ENCODE measurements at regions not wholly inside any gene's neighbourhood (a gene's known extent, or its start where the extent isn't known, plus 50 kb on each side); places are given as distances from the start of the nearest gene placed in this dataset.

DNA sequence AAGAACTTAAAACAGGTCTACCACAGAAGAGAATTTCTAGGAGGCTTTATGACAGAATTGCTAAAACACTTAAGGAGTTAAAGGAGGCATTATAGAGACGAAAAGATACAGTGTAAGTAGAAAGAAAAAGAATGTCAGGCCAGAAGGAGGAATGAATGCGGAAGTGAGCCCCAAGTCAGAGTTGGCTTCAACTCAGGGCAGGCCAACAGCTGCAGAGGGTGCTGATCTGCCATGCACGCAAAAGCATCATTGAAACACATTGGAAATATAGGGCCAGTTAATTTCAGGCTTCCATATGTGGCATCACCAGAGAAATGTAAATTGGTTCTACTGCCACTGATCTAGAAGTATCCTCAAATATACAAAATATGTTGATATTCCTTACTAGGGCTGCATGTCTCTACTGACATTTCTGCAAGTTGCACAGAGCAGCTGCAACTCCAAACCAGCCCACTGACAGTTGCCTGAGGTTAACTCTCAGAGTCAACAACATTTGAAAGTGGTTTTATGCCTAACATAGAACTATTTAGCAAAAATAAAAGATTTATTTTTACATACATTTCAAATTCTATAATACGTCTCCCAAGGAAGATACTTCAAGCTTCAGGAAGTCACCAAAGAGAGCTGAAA is 324.1 kb downstream of the C11orf87 start:
- Histone ChIP-seq H3K27ac (no peak overlapping the region), H3K36me3 (no peaks in the 10 kb centered on the region), H3K9me3 (no peaks in the 10 kb centered on the region), H3K4me3 (no peak overlapping the region), H3K27me3 (replicated peaks in 1 of 7) (no peaks in the 10 kb centered on the region), H3K4me1 (peaks cover 0 to 20% (median 5%) of the 10 kb centered on the region in 6 donors)
- WGBS, 5 donors = 81 to 91% (median 85%) methylated on average over 4 of the region's 4 CpGs
- DNase-seq = no peak
- TF ChIP-seq POLR2AphosphoS5 (IDR thresholded peaks at IDR 0.05) (no peak), POLR2A (IDR thresholded peaks at IDR 0.05) (no peak)
- TF ChIP-seq, protein P1, sequence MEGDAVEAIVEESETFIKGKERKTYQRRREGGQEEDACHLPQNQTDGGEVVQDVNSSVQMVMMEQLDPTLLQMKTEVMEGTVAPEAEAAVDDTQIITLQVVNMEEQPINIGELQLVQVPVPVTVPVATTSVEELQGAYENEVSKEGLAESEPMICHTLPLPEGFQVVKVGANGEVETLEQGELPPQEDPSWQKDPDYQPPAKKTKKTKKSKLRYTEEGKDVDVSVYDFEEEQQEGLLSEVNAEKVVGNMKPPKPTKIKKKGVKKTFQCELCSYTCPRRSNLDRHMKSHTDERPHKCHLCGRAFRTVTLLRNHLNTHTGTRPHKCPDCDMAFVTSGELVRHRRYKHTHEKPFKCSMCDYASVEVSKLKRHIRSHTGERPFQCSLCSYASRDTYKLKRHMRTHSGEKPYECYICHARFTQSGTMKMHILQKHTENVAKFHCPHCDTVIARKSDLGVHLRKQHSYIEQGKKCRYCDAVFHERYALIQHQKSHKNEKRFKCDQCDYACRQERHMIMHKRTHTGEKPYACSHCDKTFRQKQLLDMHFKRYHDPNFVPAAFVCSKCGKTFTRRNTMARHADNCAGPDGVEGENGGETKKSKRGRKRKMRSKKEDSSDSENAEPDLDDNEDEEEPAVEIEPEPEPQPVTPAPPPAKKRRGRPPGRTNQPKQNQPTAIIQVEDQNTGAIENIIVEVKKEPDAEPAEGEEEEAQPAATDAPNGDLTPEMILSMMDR (IDR thresholded peaks at IDR 0.05 in 8 of 11, conservative IDR thresholded peaks at IDR 0.05 in 3 of 11) = no peak
- intact Hi-C loops (cut with DNase I; ENCODE audit: low total_unique reads) = no loop called here

GRCh38 chr11:109747839-109748238 is 325.8 kb downstream of the C11orf87 start:
- 50 to 70% (median 59%) methylated on average over 7 of the region's 7 CpGs for WGBS, 5 donors
- no peak for TF ChIP-seq POLR2A (IDR thresholded peaks at IDR 0.05)
- no peak for TF ChIP-seq POLR2AphosphoS5 (IDR thresholded peaks at IDR 0.05)
- TF ChIP-seq, protein P1 (IDR thresholded peaks at IDR 0.05 in 8 of 11, conservative IDR thresholded peaks at IDR 0.05 in 3 of 11) = no peak
- no peaks in the 10 kb centered on the region for H3K9me3 ChIP-seq
- DNase-seq = no peak
- no peak overlapping the region for H3K4me3 ChIP-seq
- H3K27me3 ChIP-seq (replicated peaks in 1 of 7) = no peaks in the 10 kb centered on the region
- intact Hi-C loops (cut with DNase I; ENCODE audit: low total_unique reads) = no loop called here
- H3K4me1 ChIP-seq = peaks cover 0 to 30% (median 5%) of the 10 kb centered on the region in 6 donors
- H3K27ac ChIP-seq = peak overlapping the region in 7 of 8 donors; percentile 9 to 65 (median 36)
- H3K36me3 ChIP-seq = no peaks in the 10 kb centered on the region

DNA sequence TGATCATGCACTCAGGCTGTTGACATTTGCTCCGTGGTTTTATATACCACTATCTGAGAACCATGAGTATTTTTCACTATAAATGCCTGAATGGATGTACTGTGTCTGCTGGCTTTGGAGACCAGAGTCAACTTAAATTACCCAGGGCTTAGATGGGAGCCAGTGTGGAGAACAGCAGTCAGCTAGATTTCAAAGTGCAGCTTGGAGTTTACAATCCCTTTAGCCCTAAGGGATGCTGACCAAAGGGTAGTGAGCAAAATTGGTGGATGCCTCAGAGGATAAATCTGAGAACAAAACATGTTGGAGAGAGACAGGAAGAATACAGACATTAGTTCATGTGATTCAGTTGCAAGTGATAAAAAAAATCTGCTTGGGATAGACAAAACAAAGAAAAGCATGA is 327.5 kb downstream of the C11orf87 start:
- DNase-seq = no peak
- TF ChIP-seq POLR2A (IDR thresholded peaks at IDR 0.05) (no peak), POLR2AphosphoS5 (IDR thresholded peaks at IDR 0.05) (no peak)
- TF ChIP-seq, protein P1 (IDR thresholded peaks at IDR 0.05 in 8 of 11, conservative IDR thresholded peaks at IDR 0.05 in 3 of 11) = no peak
- H3K4me3 ChIP-seq = no peak overlapping the region
- 63 to 80% (median 70%) methylated on average over 1 of the region's 1 CpG for WGBS, 5 donors
- no peaks in the 10 kb centered on the region for H3K9me3 ChIP-seq
- H3K27me3 ChIP-seq (replicated peaks in 1 of 7) = no peaks in the 10 kb centered on the region
- no peaks in the 10 kb centered on the region for H3K36me3 ChIP-seq
- no peak overlapping the region for H3K27ac ChIP-seq
- peaks cover 0 to 30% (median 5%) of the 10 kb centered on the region in 6 donors for H3K4me1 ChIP-seq
- intact Hi-C loops (cut with DNase I; ENCODE audit: low total_unique reads) = no loop called here

- 74 to 83% (median 78%) methylated on average over 2 of the region's 2 CpGs for WGBS, 5 donors
Measured at GRCh38 chr11:109750964-109751363, 329.0 kb downstream of the C11orf87 start.

More at GRCh38 chr11:109750964-109751363, 329.0 kb downstream of the C11orf87 start:
- H3K4me1 ChIP-seq = peaks cover 0 to 30% (median 5%) of the 10 kb centered on the region in 6 donors
- H3K36me3 ChIP-seq = no peaks in the 10 kb centered on the region
- H3K27ac ChIP-seq = no peak overlapping the region
- no peaks in the 10 kb centered on the region for H3K27me3 ChIP-seq (replicated peaks in 1 of 7)
- no peak for DNase-seq
- no peak for TF ChIP-seq POLR2A (IDR thresholded peaks at IDR 0.05)
- no peak for TF ChIP-seq POLR2AphosphoS5 (IDR thresholded peaks at IDR 0.05)
- TF ChIP-seq, protein P1 (IDR thresholded peaks at IDR 0.05 in 8 of 11, conservative IDR thresholded peaks at IDR 0.05 in 3 of 11) = no peak
- H3K9me3 ChIP-seq = no peaks in the 10 kb centered on the region
- intact Hi-C loops (cut with DNase I; ENCODE audit: low total_unique reads) = no loop called here
- H3K4me3 ChIP-seq = no peak overlapping the region

Measured in spleen (tissue), 11 donors.